Right lobe of liver (tissue), 6 donors: ENCODE measurements at regions not wholly inside any gene's neighbourhood (a gene's known extent, or its start where the extent isn't known, plus 50 kb on each side); places are given as distances from the start of the nearest gene placed in this dataset.
A peak's percentile ranks its signal among the peaks of the same experiment; 100 is the strongest.

Experiments
- ATAC-seq, 4 donors: fragments of 200-7000 bp; cut with Tn5 transposase; one replicate each; pipeline ENCODE4 v1.9.1; 2020; ENCODE audit warnings: mild to moderate bottlenecking in 4 of 4, moderate library complexity in 4 of 4
- DNase-seq, 3 donors: peaks; one replicate each; pipeline ENCODE4 v3.0.0-alpha.2; 2020
- H3K27ac ChIP-seq, 3 donors: fragments of 200-600 bp; one replicate each; pipeline ENCODE4 v1.8.0; 2022
- H3K27me3 ChIP-seq, 2 donors: fragments of 200-600 bp; one replicate each; pipeline ENCODE4 v1.8.0; 2022
- H3K36me3 ChIP-seq, 4 donors: fragments of 200-600 bp; sonication (generic) in 1 of 4; one replicate each; pipeline versions ENCODE4 v1.5.1 to v1.8.0; 2017 to 2022; ENCODE audit warnings: control low read depth in 1 of 4
- H3K4me1 ChIP-seq, 4 donors: fragments of 200-600 bp; sonication (generic) in 1 of 4; one replicate each; pipeline versions ENCODE4 v1.5.1 to v1.8.0; 2017 to 2022; ENCODE audit warnings: control low read depth in 1 of 4
- H3K4me3 ChIP-seq, 3 donors: fragments of 200-600 bp; one replicate each; pipeline ENCODE4 v1.8.0; 2022
- H3K9me3 ChIP-seq, 4 donors: fragments of 200-600 bp; sonication (generic) in 1 of 4; one replicate each; pipeline versions ENCODE4 v1.5.1 to v1.8.0; 2017 to 2022; ENCODE audit warnings: control low read depth in 1 of 4
- POLR2A ChIP-seq: fragments of 450-650 bp; IDR thresholded peaks from one replicate; pipeline ENCODE4 v1.6.1; 2017; ENCODE audit warnings: antibody characterized with exemption, mild to moderate bottlenecking
- WGBS: methylation state at CpG from one replicate; pipeline ENCODE4 v1.1.6; 2018; ENCODE audit warnings: low coverage, low lambda C conversion rate; ENCODE audit not compliant: insufficient coverage; ENCODE audit errors: missing lambda C conversion rate; 5-methylcytosine and 5-hydroxymethylcytosine counted together
- intact Hi-C, 2 donors: fragments of 100-400 bp; cut with DNase I; formaldehyde crosslinking; loops; one replicate each; pipeline versions ENCODE4 v1.11.2 to v1.14.1; 2022
- TF ChIP-seq, protein P1 (sequence below), 4 donors: fragments of 200-600 bp in 3 of 4; fragments of 450-650 bp in 1 of 4; IDR thresholded peaks; one replicate each; pipeline versions ENCODE4 v1.5.1 to v1.8.0; 2016 to 2022; ENCODE audit warnings: antibody characterized with exemption in 4 of 4, mild to moderate bottlenecking in 2 of 4
- donor health status: DM: no; HTN: yes; CAD: no.
- donor health status: DM: no; HTN: no; CAD: no.
- donor health status: DM: no; HTN: no; CAD: no.
- donor health status: DM: no; HTN: yes; CAD: no.
- donor health status: DM: no; HTN: yes; CAD: no.

DNA sequence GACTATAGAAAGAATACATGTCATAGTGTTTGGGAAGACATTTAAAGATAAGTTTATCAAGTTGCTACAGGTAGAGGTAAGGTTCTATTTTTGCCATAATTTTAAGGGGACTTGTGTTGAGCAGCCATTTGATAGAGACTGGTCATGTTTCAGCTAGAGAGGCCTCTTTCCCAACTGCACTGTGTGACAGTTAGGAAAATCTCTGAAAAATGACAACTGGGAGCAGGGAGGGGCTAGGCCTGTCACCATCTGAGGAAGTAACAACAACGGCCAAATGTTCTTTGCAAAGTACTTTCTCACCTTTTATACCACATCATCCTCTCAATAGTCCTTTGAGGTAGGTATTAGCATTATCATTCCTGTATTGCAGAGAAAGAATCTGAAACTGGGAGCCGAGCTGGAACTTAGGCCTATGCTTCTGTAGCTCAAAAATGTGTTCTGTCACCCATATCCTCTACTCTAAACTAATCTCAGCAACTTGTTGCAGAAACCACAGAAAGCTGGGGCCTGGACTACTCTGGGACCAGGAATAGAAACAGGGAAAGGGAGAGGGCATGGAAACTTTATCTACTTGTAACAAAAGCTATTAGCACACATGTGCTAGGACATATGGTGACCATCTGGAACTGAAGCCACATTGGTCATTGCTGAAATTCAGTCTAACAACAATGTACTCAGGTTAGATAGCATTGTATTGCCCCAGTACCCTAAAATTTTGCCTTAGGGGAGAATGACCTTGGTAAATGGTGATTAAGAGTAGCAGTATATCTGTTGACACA, 198.9 kb downstream of the MID1IP1 start:
- H3K27ac ChIP-seq = no peak overlapping the region
- no peaks in the 10 kb centered on the region for H3K36me3 ChIP-seq
- DNase-seq (no peak), ATAC-seq (no peak)
- H3K4me3 ChIP-seq = no peak overlapping the region
- TF ChIP-seq POLR2A = no peak
- TF ChIP-seq, protein P1, sequence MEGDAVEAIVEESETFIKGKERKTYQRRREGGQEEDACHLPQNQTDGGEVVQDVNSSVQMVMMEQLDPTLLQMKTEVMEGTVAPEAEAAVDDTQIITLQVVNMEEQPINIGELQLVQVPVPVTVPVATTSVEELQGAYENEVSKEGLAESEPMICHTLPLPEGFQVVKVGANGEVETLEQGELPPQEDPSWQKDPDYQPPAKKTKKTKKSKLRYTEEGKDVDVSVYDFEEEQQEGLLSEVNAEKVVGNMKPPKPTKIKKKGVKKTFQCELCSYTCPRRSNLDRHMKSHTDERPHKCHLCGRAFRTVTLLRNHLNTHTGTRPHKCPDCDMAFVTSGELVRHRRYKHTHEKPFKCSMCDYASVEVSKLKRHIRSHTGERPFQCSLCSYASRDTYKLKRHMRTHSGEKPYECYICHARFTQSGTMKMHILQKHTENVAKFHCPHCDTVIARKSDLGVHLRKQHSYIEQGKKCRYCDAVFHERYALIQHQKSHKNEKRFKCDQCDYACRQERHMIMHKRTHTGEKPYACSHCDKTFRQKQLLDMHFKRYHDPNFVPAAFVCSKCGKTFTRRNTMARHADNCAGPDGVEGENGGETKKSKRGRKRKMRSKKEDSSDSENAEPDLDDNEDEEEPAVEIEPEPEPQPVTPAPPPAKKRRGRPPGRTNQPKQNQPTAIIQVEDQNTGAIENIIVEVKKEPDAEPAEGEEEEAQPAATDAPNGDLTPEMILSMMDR (IDR thresholded peaks at IDR 0.05) = no peak
- no peaks in the 10 kb centered on the region for H3K27me3 ChIP-seq
- WGBS = 52% methylated on average over 2 of the region's 2 CpGs
- intact Hi-C loops = no loop called here
- no peaks in the 10 kb centered on the region for H3K9me3 ChIP-seq
- H3K4me1 ChIP-seq = no peaks in the 10 kb centered on the region

DNA sequence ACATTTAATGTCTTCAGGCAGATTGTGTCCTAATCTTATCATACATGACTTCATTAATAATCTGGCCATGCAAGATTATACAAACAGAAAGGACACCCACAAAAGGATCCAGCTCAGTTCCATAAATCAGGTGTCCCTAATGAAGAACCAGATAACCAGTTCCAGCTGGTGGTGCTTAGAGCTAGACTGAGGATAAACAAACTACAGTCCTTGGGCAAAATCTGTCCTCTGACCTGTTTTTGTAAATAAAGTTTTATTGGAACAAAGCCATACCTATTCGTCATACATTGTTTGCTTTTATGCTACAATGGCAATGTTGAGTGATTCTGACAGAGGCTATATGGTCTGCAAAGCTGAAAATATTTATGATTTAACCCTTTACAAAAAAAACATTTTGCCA, 199.5 kb downstream of the MID1IP1 start:
- DNase-seq = no peak
- Histone ChIP-seq H3K36me3 (no peaks in the 10 kb centered on the region), H3K4me3 (no peak overlapping the region), H3K27ac (no peak overlapping the region), H3K9me3 (no peaks in the 10 kb centered on the region), H3K27me3 (no peaks in the 10 kb centered on the region), H3K4me1 (no peaks in the 10 kb centered on the region)
- WGBS = 28% methylated on average over 1 of the region's 1 CpG
- intact Hi-C loops = no loop called here
- TF ChIP-seq, protein P1 (IDR thresholded peaks at IDR 0.05) = no peak
- no peak for TF ChIP-seq POLR2A
- peak in 3 of 4 donors; percentile 42 to 76 (median 52) for ATAC-seq

DNA sequence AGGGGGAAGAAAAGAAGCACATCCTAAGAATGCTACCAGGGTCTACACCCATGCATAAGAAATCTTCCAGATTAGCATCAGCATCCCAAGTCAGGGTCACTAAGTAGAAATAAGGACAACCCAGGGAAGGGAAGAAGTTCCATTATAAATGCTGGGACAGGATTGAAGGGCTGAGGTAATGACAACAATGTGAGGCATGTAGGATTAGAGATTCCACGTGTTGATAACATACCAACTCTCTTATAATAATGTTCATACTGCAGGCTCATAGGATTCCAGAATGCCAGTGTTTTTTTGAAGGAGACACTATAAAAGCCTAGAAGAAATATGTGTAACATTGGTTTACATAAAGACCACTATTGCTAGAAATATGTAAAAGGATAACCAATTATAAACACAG, 201.2 kb downstream of the MID1IP1 start:
- DNase-seq (no peak), ATAC-seq (no peak)
- H3K27ac ChIP-seq = no peak overlapping the region
- H3K9me3 ChIP-seq = no peaks in the 10 kb centered on the region
- TF ChIP-seq, protein P1 (IDR thresholded peaks at IDR 0.05) = no peak
- no peak for TF ChIP-seq POLR2A
- intact Hi-C loops = no loop called here
- no peaks in the 10 kb centered on the region for H3K4me1 ChIP-seq
- H3K36me3 ChIP-seq = no peaks in the 10 kb centered on the region
- H3K4me3 ChIP-seq = no peak overlapping the region
- no peaks in the 10 kb centered on the region for H3K27me3 ChIP-seq
- 23% methylated on average over 1 of the region's 1 CpG for WGBS

DNA sequence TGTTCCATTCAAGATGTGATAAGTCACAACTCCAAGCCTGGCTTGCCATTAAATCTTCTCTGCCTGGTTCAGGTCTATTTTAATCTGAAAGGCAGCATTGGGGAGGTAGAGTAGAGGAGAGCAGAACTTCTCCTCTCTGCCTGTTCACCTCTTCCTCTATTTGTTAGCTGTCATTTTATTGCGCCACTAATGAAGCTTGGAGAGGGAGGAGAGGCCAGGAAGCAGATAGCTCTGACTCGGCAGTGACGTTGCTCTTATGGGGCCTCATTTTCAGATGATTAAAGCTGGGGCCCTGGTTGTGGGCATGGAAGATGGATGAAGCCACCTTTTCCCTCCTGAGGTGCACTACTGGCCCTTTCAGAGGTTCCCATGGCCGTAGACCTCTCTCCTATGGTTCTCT, 207.3 kb downstream of the MID1IP1 start:
- intact Hi-C loops = no loop called here
- no peak for DNase-seq
- no peak overlapping the region for H3K4me3 ChIP-seq
- ATAC-seq = no peak
- no peaks in the 10 kb centered on the region for H3K4me1 ChIP-seq
- no peak overlapping the region for H3K27ac ChIP-seq
- no peaks in the 10 kb centered on the region for H3K27me3 ChIP-seq
- no peaks in the 10 kb centered on the region for H3K9me3 ChIP-seq
- WGBS = 50% methylated on average over 3 of the region's 4 CpGs
- no peaks in the 10 kb centered on the region for H3K36me3 ChIP-seq
- TF ChIP-seq, protein P1 (IDR thresholded peaks at IDR 0.05) = no peak
- TF ChIP-seq POLR2A = no peak
